Stomach (tissue), 8 donors: ENCODE measurements at regions not wholly inside any gene's neighbourhood (a gene's known extent, or its start where the extent isn't known, plus 50 kb on each side); places are given as distances from the start of the nearest gene placed in this dataset.
"Not testable (repeated sequence)": the region's sequence is repeated elsewhere in the genome, so short reads cannot be mapped to it uniquely, and the experiment has no call there.

Experiments used
- DNase-seq, 2 donors: peaks; one replicate each; pipeline versions ENCODE4 v3.0.0 to v3.0.0-alpha.2; 2013 to 2019
- H3K27ac ChIP-seq, 5 donors: fragments of 200-600 bp in 4 of 5; sonication (generic) in 4 of 5; one replicate each; pipeline ENCODE4 v1.5.1; 2013 to 2019; ENCODE audit warnings: mild to moderate bottlenecking in 1 of 5, moderate library complexity in 1 of 5
- H3K27me3 ChIP-seq, 3 donors: fragments of 200-600 bp; sonication (generic); one replicate each; pipeline ENCODE4 v1.5.1; 2017 to 2019; ENCODE audit warnings: mixed run types in 1 of 3
- H3K36me3 ChIP-seq, 4 donors: fragments of 200-600 bp; sonication (generic); 1 replicate in 3 of 4; 2 replicates in 1 of 4; pipeline ENCODE4 v1.5.1; 2016 to 2019
- H3K4me1 ChIP-seq, 4 donors: fragments of 200-600 bp; sonication (generic); one replicate each; pipeline ENCODE4 v1.5.1; 2016 to 2019
- H3K4me3 ChIP-seq, 4 donors: fragments of 200-600 bp; sonication (generic) in 3 of 4; one replicate each; pipeline ENCODE4 v1.5.1; 2016 to 2019; ENCODE audit warnings: mild to moderate bottlenecking in 1 of 4
- H3K9me3 ChIP-seq, 4 donors: fragments of 200-600 bp; sonication (generic); one replicate each; pipeline ENCODE4 v1.5.1; 2016 to 2019
- EP300 ChIP-seq: sonication (generic); formaldehyde crosslinking; IDR thresholded peaks from one replicate; pipeline ENCODE4 v1.6.1; 2017; ENCODE audit warnings: antibody characterized with exemption
- POLR2A ChIP-seq, 4 donors: fragments of 450-650 bp; IDR thresholded peaks; one replicate each; pipeline ENCODE4 v1.6.1; 2016; ENCODE audit warnings: antibody characterized with exemption in 4 of 4, control low read depth in 2 of 4, mild to moderate bottlenecking in 1 of 4, moderate library complexity in 1 of 4
- POLR2AphosphoS5 ChIP-seq, 3 donors: sonication (generic); formaldehyde crosslinking; IDR thresholded peaks; one replicate each; pipeline ENCODE4 v1.6.1; 2016; ENCODE audit warnings: antibody characterized with exemption in 3 of 3
- WGBS, 5 donors: extraction: QIAGEN DNeasy Blood & Tissue Kit in 3 of 5; methylation state at CpG; one replicate each; pipeline versions ENCODE4 v1.1.5 to v1.1.7; 2013 to 2018; 5-methylcytosine and 5-hydroxymethylcytosine counted together
- intact Hi-C: fragments of 100-400 bp; cut with DNase I; formaldehyde crosslinking; loops from one replicate; pipeline ENCODE4 v1.15.1; 2023; ENCODE audit warnings: low total_unique reads
- TF ChIP-seq, protein P1 (sequence below), 7 experiments: fragments of 450-650 bp in 4 of 7; fragments of 200-600 bp in 3 of 7; sonication (generic) in 3 of 7; IDR thresholded peaks; one replicate each; pipeline ENCODE4 v1.5.1; 2016 to 2019; ENCODE audit warnings: antibody characterized with exemption in 7 of 7, control low read depth in 2 of 7, mild to moderate bottlenecking in 1 of 7
- donor health status: healthy with polysubstance abuse.
- donor health status: Bipolar disorder and iron deficiency.
- donor health status: healthy.

DNA sequence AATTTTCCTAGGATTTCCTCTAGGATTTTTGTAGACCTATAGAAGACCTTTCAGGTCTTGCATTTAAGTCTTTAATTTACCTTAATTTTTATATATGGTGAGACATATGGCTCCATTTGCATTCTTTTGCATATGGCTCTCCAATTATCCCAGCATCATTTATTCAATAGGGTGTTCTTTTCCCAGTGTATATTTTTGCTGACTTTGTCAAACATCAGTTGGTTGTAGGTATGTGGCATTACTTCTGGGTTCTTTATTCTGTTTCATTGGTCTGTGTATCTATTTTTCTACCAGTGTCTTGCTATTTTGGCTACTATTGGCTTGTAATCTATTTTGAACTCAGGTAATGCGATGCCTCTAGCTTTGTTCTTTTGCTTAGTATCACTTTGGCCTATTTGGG, 239.8 kb upstream of the CNTNAP5 start:
- WGBS, 5 donors = 41 to 95% (median 55%) methylated on average over 1 of the region's 1 CpG
- Histone ChIP-seq H3K36me3 (no peaks in the 10 kb centered on the region), H3K27ac (no peak overlapping the region), H3K4me3 (no peak overlapping the region), H3K27me3 (no peaks in the 10 kb centered on the region), H3K4me1 (no peaks in the 10 kb centered on the region), H3K9me3 (peaks cover 0 to 5% (median 0%) of the 10 kb centered on the region in 4 donors)
- TF ChIP-seq POLR2AphosphoS5 (IDR thresholded peaks at IDR 0.05) = no peak
- TF ChIP-seq, protein P1, sequence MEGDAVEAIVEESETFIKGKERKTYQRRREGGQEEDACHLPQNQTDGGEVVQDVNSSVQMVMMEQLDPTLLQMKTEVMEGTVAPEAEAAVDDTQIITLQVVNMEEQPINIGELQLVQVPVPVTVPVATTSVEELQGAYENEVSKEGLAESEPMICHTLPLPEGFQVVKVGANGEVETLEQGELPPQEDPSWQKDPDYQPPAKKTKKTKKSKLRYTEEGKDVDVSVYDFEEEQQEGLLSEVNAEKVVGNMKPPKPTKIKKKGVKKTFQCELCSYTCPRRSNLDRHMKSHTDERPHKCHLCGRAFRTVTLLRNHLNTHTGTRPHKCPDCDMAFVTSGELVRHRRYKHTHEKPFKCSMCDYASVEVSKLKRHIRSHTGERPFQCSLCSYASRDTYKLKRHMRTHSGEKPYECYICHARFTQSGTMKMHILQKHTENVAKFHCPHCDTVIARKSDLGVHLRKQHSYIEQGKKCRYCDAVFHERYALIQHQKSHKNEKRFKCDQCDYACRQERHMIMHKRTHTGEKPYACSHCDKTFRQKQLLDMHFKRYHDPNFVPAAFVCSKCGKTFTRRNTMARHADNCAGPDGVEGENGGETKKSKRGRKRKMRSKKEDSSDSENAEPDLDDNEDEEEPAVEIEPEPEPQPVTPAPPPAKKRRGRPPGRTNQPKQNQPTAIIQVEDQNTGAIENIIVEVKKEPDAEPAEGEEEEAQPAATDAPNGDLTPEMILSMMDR (IDR thresholded peaks at IDR 0.05) = no peak
- TF ChIP-seq EP300 = no peak
- TF ChIP-seq POLR2A (IDR thresholded peaks at IDR 0.05) = no peak
- intact Hi-C loops = no loop called here
- DNase-seq = no peak

DNA sequence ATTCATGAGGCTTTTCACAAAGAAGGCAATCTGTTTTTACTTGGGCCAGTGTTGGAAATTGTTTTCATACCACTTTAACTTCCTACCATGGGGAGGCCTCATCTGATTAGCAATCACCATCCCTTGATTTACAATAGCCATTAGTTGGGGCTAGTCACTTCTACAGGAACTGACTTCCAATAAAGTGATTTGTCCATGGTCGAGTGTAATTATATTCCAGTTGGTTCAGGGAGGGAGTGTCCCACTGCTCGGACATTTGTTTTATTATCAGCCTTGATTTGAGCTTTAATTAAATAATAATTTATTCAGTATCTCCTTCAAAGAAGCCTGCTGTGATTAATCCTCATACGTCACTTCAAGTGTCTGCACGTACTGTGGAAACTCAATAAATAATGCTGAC, 233.9 kb upstream of the CNTNAP5 start:
- Histone ChIP-seq H3K36me3 (no peaks in the 10 kb centered on the region), H3K27me3 (no peaks in the 10 kb centered on the region), H3K4me3 (no peak overlapping the region), H3K9me3 (no peaks in the 10 kb centered on the region), H3K4me1 (no peaks in the 10 kb centered on the region), H3K27ac (no peak overlapping the region)
- TF ChIP-seq, protein P1 (IDR thresholded peaks at IDR 0.05) = no peak
- TF ChIP-seq POLR2AphosphoS5 (IDR thresholded peaks at IDR 0.05) (no peak), EP300 (no peak), POLR2A (IDR thresholded peaks at IDR 0.05) (no peak)
- intact Hi-C loops = no loop called here
- no peak for DNase-seq
- 68 to 79% (median 75%) methylated on average over 4 of the region's 4 CpGs for whole genome bisulfite sequencing, 5 donors

DNA sequence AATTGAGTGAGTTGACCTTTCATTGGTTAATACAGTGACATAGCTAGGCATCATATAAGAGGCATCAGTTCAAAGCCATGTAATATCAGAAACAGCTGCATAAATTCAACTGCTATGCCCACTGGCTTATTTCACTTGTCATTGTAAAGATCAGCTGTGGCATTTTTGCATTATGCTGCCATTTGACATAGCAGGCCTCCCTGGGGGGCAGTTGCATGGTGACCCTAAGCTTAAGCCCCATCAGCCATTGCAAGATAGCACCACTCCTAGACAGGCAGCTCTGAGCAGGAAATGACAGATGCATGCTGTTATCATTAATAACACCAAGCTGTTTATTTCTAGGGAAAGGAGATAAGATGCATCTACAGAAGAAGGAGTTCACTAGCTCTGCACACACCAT, 233.4 kb upstream of the CNTNAP5 start:
- no peak for DNase-seq
- Histone ChIP-seq H3K9me3 (no peaks in the 10 kb centered on the region), H3K27me3 (no peaks in the 10 kb centered on the region), H3K4me1 (no peaks in the 10 kb centered on the region), H3K4me3 (no peak overlapping the region), H3K27ac (no peak overlapping the region), H3K36me3 (no peaks in the 10 kb centered on the region)
- intact Hi-C loops = no loop called here
- TF ChIP-seq POLR2A (IDR thresholded peaks at IDR 0.05) = no peak
- TF ChIP-seq, protein P1 (IDR thresholded peaks at IDR 0.05) = no peak
- TF ChIP-seq EP300 = no peak
- no peak for TF ChIP-seq POLR2AphosphoS5 (IDR thresholded peaks at IDR 0.05)

GRCh38 chr2:123804126-123804525, 221.0 kb upstream of the CNTNAP5 start:
- H3K27ac ChIP-seq, H3K4me3 ChIP-seq, H3K27me3 ChIP-seq, DNase-seq, H3K4me1 ChIP-seq, intact Hi-C loops, H3K36me3 ChIP-seq: not testable (repeated sequence)
- peaks cover 0 to 66% (median 48%) of the 10 kb centered on the region in 4 donors for H3K9me3 ChIP-seq
- WGBS, 5 donors = 78 to 93% (median 84%) methylated on average over 6 of the region's 6 CpGs

DNA sequence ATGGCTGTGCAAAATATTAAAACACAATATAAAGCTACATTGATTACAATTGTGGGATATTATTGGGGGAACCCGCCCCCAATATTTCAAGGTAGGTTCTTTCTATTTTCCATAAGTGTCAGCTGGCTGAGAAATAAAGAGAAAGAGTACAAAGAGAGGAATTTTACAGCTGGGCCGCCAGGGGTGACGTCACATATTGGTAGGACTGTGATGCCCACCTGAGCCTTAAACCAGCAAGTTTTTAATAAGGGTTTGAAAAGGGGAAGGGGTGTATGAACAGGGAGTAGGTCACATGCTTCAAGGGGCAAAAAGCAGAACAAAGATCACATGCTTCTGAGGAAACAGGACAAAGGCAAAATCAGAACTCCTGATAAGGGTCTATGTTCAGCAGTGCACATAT, 219.3 kb upstream of the CNTNAP5 start:
- intact Hi-C loops, H3K4me3 ChIP-seq, H3K27ac ChIP-seq, DNase-seq, H3K4me1 ChIP-seq, H3K36me3 ChIP-seq, H3K27me3 ChIP-seq: not testable (repeated sequence)
- peaks cover 0 to 75% (median 52%) of the 10 kb centered on the region in 4 donors for H3K9me3 ChIP-seq
- 70 to 77% (median 74%) methylated on average over 3 of the region's 3 CpGs for WGBS, 5 donors

- WGBS, 5 donors = 78 to 88% (median 85%) methylated on average over 1 to 2 of the region's 2 CpGs
- no peak for DNase-seq
- H3K27me3 ChIP-seq = no peaks in the 10 kb centered on the region
- peaks cover 0 to 61% (median 39%) of the 10 kb centered on the region in 4 donors for H3K9me3 ChIP-seq
- H3K27ac ChIP-seq = no peak overlapping the region
- intact Hi-C loops = no loop called here
- no peaks in the 10 kb centered on the region for H3K4me1 ChIP-seq
- H3K36me3 ChIP-seq = no peaks in the 10 kb centered on the region
- TF ChIP-seq POLR2A (IDR thresholded peaks at IDR 0.05) = no peak
- TF ChIP-seq, protein P1 (IDR thresholded peaks at IDR 0.05) = no peak
- no peak for TF ChIP-seq POLR2AphosphoS5 (IDR thresholded peaks at IDR 0.05)
- TF ChIP-seq EP300 = no peak
- H3K4me3 ChIP-seq = no peak overlapping the region
Observed at GRCh38 chr2:123808243-123808642, 216.8 kb upstream of the CNTNAP5 start.
